GM12891 (cell line): ENCODE measurements at regions not wholly inside any gene's neighbourhood (a gene's known extent, or its start where the extent isn't known, plus 50 kb on each side); places are given as distances from the start of the nearest gene placed in this dataset.

Experiments
- POLR2A ChIP-seq: IDR thresholded peaks from 2 replicates; pipeline ENCODE4 v1.6.1; 2011; ENCODE audit warnings: low read depth, low read length, control low read depth
- TAF1 ChIP-seq: IDR thresholded peaks from 2 replicates; pipeline ENCODE4 v1.6.1; 2011; ENCODE audit warnings: low read depth, low read length, control low read depth

- TF ChIP-seq POLR2A (no peak), TAF1 (no peak)
Measured at GRCh38 chr4:133903029-133903428, 298.6 kb downstream of the PABPC4L start.
